GM12875 (cell line): ENCODE measurements at regions not wholly inside any gene's neighbourhood (a gene's known extent, or its start where the extent isn't known, plus 50 kb on each side); places are given as distances from the start of the nearest gene placed in this dataset.

Experiments
- H3K4me3 ChIP-seq: one replicate; pipeline ENCODE4 v1.5.1; 2011; ENCODE audit warnings: low read depth, low read length, control low read depth
- TF ChIP-seq, protein P1 (sequence below): IDR thresholded peaks from 2 replicates; pipeline ENCODE4 v1.5.1; 2011; ENCODE audit warnings: low read depth, mild to moderate bottlenecking, control low read depth, inconsistent platforms, low read length, moderate library complexity, borderline replicate concordance; ENCODE audit not compliant: insufficient read depth

- TF ChIP-seq, protein P1, sequence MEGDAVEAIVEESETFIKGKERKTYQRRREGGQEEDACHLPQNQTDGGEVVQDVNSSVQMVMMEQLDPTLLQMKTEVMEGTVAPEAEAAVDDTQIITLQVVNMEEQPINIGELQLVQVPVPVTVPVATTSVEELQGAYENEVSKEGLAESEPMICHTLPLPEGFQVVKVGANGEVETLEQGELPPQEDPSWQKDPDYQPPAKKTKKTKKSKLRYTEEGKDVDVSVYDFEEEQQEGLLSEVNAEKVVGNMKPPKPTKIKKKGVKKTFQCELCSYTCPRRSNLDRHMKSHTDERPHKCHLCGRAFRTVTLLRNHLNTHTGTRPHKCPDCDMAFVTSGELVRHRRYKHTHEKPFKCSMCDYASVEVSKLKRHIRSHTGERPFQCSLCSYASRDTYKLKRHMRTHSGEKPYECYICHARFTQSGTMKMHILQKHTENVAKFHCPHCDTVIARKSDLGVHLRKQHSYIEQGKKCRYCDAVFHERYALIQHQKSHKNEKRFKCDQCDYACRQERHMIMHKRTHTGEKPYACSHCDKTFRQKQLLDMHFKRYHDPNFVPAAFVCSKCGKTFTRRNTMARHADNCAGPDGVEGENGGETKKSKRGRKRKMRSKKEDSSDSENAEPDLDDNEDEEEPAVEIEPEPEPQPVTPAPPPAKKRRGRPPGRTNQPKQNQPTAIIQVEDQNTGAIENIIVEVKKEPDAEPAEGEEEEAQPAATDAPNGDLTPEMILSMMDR = no peak
- no peak overlapping the region for H3K4me3 ChIP-seq
Measured at GRCh38 chr14:85291731-85292130, 238.2 kb upstream of the FLRT2 start.

GRCh38 chr14:85293612-85294234 lies 236.2 kb upstream of the FLRT2 start:
- H3K4me3 ChIP-seq = no peak overlapping the region
- TF ChIP-seq, protein P1 = no peak

DNA sequence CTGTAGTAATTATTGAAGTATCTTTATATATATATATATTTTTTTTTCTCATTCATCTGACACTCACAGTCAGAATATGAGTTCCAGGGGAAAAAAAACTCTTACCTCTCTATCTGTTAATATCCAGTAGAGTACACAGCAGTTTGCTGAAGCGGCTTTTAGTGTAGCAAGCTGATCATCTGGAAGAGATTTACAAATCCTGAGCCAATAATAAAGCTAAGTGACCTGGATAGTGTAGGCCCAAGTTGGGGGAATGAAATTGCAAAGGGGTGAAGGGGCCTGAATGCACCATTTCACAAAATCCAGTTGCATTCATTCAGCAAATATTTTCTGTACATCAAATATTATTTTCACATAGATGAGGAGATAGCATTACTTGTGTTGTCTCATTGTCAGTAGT lies 234.6 kb upstream of the FLRT2 start:
- TF ChIP-seq, protein P1 = no peak
- H3K4me3 ChIP-seq = no peak overlapping the region

DNA sequence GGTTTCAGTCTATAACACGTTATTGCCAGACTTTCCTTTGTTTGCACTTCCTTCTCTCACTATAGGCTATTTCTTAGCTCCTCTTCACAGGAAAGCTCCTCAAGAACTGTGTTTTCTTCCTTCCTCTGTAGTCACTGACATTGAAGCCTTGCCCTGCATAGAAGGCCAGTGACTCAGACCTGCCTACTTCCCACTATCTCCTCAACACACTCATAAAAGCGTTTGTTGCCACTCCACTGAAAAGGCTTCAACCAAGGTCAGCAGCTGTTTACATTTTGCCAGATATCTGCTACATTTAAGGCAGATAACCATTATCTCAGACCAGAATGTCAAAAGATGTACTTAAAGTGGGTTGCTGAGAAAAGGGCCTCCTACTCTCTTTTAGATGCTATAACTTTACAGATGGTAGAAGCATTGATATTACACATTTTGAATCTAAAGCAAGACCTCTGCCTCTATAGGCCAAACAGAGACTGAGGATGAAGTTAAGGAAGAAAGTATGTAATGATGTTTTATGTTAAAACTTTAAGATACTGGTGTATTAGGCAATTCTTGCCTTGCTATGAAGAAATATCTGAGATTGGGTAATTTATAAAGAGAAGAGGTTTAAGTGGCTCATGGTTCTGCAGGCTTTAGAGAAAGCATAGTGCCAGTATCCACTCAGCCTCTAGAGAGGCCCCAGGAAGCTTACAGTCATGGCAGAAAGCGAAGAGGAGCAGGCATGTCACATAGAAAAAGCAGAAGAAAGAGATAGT lies 233.3 kb upstream of the FLRT2 start:
- TF ChIP-seq, protein P1 = no peak
- no peak overlapping the region for H3K4me3 ChIP-seq

DNA sequence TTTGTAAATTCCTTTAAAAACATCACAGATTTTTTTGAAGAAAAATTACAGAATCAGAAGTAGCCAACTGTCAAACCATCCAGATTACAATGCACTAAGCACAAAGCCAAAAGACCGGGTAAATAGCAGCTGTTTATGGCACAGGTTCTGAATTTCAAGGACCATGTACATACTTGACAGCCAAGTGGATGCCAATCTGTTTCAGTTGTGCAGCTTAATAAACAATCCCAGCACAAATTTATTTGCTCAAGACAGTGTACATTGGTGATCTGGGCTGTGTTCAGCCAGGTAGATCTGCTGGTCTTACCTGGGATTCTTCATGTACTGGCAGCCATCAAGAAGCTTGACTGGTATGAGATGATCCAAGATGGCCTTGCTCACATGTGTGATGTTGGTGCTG lies 229.8 kb upstream of the FLRT2 start:
- H3K4me3 ChIP-seq = no peak overlapping the region
- TF ChIP-seq, protein P1 = no peak

GRCh38 chr14:85301506-85301905 lies 228.4 kb upstream of the FLRT2 start:
- TF ChIP-seq, protein P1 = no peak
- no peak overlapping the region for H3K4me3 ChIP-seq

- no peak overlapping the region for H3K4me3 ChIP-seq
- TF ChIP-seq, protein P1 = no peak
Measured at GRCh38 chr14:85306024-85306423, 223.9 kb upstream of the FLRT2 start.
